Lower leg skin (tissue), 3 donors: ENCODE measurements at regions not wholly inside any gene's neighbourhood (a gene's known extent, or its start where the extent isn't known, plus 50 kb on each side); places are given as distances from the start of the nearest gene placed in this dataset.

ENCODE experiments used
- POLR2A ChIP-seq, 2 donors: fragments of 450-650 bp; IDR thresholded peaks; one replicate each; pipeline ENCODE4 v1.6.1; 2016 to 2017; ENCODE audit warnings: antibody characterized with exemption in 2 of 2, mild to moderate bottlenecking in 1 of 2, moderate library complexity in 1 of 2
- TF ChIP-seq, protein P1 (sequence below), 3 donors: fragments of 450-650 bp; IDR thresholded peaks; one replicate each; pipeline ENCODE4 v1.5.1; 2016; ENCODE audit warnings: antibody characterized with exemption in 3 of 3, mild to moderate bottlenecking in 3 of 3, moderate library complexity in 2 of 3

DNA sequence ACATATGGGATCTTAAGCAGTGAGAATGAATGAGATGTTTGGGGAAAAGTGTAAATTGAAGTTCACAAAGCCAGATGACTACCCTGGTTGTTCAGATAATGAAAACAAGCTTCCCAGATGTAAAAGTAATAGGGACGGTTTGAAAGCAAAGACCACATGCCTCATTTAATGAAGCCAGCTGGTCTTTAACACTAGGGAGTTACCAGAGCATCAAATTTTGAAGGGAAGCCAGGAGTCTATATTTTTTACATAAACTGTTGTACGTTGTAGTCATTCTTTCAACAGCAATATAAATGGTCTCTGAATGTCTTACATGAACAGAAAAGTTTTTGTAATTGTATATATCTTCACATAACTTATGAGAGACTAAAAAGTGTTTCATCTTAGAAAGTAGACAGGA, 2604.5 kb upstream of the PCDH20 start:
- TF ChIP-seq, protein P1, sequence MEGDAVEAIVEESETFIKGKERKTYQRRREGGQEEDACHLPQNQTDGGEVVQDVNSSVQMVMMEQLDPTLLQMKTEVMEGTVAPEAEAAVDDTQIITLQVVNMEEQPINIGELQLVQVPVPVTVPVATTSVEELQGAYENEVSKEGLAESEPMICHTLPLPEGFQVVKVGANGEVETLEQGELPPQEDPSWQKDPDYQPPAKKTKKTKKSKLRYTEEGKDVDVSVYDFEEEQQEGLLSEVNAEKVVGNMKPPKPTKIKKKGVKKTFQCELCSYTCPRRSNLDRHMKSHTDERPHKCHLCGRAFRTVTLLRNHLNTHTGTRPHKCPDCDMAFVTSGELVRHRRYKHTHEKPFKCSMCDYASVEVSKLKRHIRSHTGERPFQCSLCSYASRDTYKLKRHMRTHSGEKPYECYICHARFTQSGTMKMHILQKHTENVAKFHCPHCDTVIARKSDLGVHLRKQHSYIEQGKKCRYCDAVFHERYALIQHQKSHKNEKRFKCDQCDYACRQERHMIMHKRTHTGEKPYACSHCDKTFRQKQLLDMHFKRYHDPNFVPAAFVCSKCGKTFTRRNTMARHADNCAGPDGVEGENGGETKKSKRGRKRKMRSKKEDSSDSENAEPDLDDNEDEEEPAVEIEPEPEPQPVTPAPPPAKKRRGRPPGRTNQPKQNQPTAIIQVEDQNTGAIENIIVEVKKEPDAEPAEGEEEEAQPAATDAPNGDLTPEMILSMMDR (IDR thresholded peaks at IDR 0.05) = no peak
- no peak for TF ChIP-seq POLR2A (IDR thresholded peaks at IDR 0.05)
